Heart left ventricle (tissue), 13 donors: ENCODE measurements at regions not wholly inside any gene's neighbourhood (a gene's known extent, or its start where the extent isn't known, plus 50 kb on each side); places are given as distances from the start of the nearest gene placed in this dataset.

Experiments used
- POLR2A ChIP-seq, 2 donors: fragments of 450-650 bp; IDR thresholded peaks; one replicate each; pipeline ENCODE4 v1.6.1; 2017; ENCODE audit warnings: antibody characterized with exemption in 2 of 2, mild to moderate bottlenecking in 2 of 2, moderate library complexity in 2 of 2
- TF ChIP-seq, protein P1 (sequence below), 12 donors: fragments of 200-600 bp; sonication (generic) in 4 of 12; IDR thresholded peaks; one replicate each; pipeline versions ENCODE4 v1.5.0 to v1.8.0; 2018 to 2022; ENCODE audit warnings: antibody characterized with exemption in 12 of 12, mild to moderate bottlenecking in 5 of 12
- donor health status: ischemic (EF 13 %, LVEDD 7.1; RV severe dilation, severe dysfunction).
- donor health status: DM: no; HTN: yes; CAD: no.
- donor health status: DM: no; HTN: no; CAD: no.
- donor health status: ischemic (EF 25% LVEDD 6.9; RV normal size, moderate dysfunction).
- donor health status: ischemic (EF 25% LVEDD 5.7; RV mildly dilated, moderate dysfunction).
- donor health status: ischemic (EF 35%, LVEDD 5.7; RV mildly dilated, moderate dysfunction).
- donor health status: nonischemic (EF 11% LVEDD 7.7; RV severe dilation, severe dysfunction).
- donor health status: DM: yes; HTN: yes; CAD: no.
- donor health status: PGD.
- donor health status: ischemic (EF 29% LVEDD 5.4; RV normal size, mild dysfunction).
- donor health status: nonischemic (EF 23%, LVEDD 6.1; RV moderate dilation, normal function).

DNA sequence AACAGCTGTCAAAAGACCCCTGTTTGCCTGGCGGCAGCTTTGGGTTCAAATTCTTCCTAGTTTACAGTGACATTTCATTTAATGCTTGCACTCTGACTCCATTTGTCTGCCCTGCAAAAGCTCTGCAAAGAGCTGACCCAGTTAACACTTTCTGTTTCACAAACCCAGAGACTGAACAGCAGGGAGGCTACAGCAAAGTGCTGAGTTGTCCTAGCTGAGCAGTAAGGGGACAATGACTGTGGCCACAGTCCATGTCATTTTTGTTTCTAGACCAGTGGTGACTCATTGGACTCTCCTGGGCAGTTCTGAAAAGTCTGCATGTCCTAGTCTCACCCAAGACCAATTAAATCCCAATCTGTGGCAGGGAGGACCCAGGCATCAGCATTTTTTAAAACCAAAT, 994.8 kb upstream of the WWC1 start:
- TF ChIP-seq, protein P1, sequence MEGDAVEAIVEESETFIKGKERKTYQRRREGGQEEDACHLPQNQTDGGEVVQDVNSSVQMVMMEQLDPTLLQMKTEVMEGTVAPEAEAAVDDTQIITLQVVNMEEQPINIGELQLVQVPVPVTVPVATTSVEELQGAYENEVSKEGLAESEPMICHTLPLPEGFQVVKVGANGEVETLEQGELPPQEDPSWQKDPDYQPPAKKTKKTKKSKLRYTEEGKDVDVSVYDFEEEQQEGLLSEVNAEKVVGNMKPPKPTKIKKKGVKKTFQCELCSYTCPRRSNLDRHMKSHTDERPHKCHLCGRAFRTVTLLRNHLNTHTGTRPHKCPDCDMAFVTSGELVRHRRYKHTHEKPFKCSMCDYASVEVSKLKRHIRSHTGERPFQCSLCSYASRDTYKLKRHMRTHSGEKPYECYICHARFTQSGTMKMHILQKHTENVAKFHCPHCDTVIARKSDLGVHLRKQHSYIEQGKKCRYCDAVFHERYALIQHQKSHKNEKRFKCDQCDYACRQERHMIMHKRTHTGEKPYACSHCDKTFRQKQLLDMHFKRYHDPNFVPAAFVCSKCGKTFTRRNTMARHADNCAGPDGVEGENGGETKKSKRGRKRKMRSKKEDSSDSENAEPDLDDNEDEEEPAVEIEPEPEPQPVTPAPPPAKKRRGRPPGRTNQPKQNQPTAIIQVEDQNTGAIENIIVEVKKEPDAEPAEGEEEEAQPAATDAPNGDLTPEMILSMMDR (IDR thresholded peaks at IDR 0.05) = no peak
- TF ChIP-seq POLR2A (IDR thresholded peaks at IDR 0.05) = no peak
